ENCODE measurements at regions not wholly inside any gene's neighbourhood (a gene's known extent, or its start where the extent isn't known, plus 50 kb on each side); places are given as distances from the start of the nearest gene placed in this dataset.

GRCh38 chr3:16067837-16068471 lies 106.5 kb upstream of the GALNT15 start:
- ATAC-seq: no peak
- Mint-ChIP-seq H3K27me3 (ENCODE audit: insufficient read depth, low read depth, poor library complexity) (no peaks in the 10 kb centered on the region), H3K4me3 (no peak overlapping the region), H3K27ac (no peak overlapping the region), H3K36me3 (ENCODE audit: low read depth) (no peaks in the 10 kb centered on the region), H3K4me1 (no peaks in the 10 kb centered on the region), H3K9me3 (no peaks in the 10 kb centered on the region)
- DNase-seq (ENCODE audit: low spot score): no peak
- Histone ChIP-seq H3K4me2 (no peak overlapping the region), H3F3A (replicated peaks; ENCODE audit: low read depth) (no peaks in the 10 kb centered on the region), H4K20me1 (replicated peaks; ENCODE audit: insufficient read depth) (no peaks in the 10 kb centered on the region), H3K27me3 (ENCODE audit: insufficient read depth) (no peaks in the 10 kb centered on the region), H3K4me1 (ENCODE audit: insufficient read depth) (no peaks in the 10 kb centered on the region), H3K36me3 (ENCODE audit: insufficient read depth) (no peaks in the 10 kb centered on the region), H3K27ac (ENCODE audit: low read depth) (no peak overlapping the region), H3K79me2 (replicated peaks; ENCODE audit: insufficient read depth) (no peaks in the 10 kb centered on the region), H2AFZ (no peak overlapping the region), H3K4me3 (no peak overlapping the region), H3K9me2 (ENCODE audit: insufficient read depth) (no peaks in the 10 kb centered on the region)
- no peak for TF ChIP-seq CREB1 (CRISPR knock-in tag; IDR thresholded peaks at IDR 0.05; ENCODE audit: low read depth)
- TF ChIP-seq, protein P1, sequence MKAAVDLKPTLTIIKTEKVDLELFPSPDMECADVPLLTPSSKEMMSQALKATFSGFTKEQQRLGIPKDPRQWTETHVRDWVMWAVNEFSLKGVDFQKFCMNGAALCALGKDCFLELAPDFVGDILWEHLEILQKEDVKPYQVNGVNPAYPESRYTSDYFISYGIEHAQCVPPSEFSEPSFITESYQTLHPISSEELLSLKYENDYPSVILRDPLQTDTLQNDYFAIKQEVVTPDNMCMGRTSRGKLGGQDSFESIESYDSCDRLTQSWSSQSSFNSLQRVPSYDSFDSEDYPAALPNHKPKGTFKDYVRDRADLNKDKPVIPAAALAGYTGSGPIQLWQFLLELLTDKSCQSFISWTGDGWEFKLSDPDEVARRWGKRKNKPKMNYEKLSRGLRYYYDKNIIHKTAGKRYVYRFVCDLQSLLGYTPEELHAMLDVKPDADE (IDR thresholded peaks at IDR 0.05): no peak
- TF ChIP-seq ZNF331 (CRISPR knock-in tag; IDR thresholded peaks at IDR 0.05; ENCODE audit: low read depth): no peak
- no peak for TF ChIP-seq ZNF462 (CRISPR knock-in tag; IDR thresholded peaks at IDR 0.05)
